ENCODE measurements at regions not wholly inside any gene's neighbourhood (a gene's known extent, or its start where the extent isn't known, plus 50 kb on each side); places are given as distances from the start of the nearest gene placed in this dataset.

- no peak for DNase-seq (ENCODE audit: low read depth, low spot score)
- no peak overlapping the region for H3K4me3 ChIP-seq (ENCODE audit: low read length)
Observed at GRCh38 chr14:31942166-31942841, 134.8 kb upstream of the ARHGAP5 start.

GRCh38 chr14:31943217-31943799 is 133.8 kb upstream of the ARHGAP5 start:
- no peak overlapping the region for H3K4me3 ChIP-seq (ENCODE audit: low read length)
- no peak for DNase-seq (ENCODE audit: low read depth, low spot score)

GRCh38 chr14:31943861-31944255 is 133.2 kb upstream of the ARHGAP5 start:
- no peak for DNase-seq (ENCODE audit: low read depth, low spot score)
- H3K4me3 ChIP-seq (ENCODE audit: low read length), result no peak overlapping the region

GRCh38 chr14:31944256-31945073 is 132.6 kb upstream of the ARHGAP5 start:
- no peak overlapping the region for H3K4me3 ChIP-seq (ENCODE audit: low read length)
- DNase-seq (ENCODE audit: low read depth, low spot score), result no peak

GRCh38 chr14:31945074-31945613 is 132.0 kb upstream of the ARHGAP5 start:
- no peak for DNase-seq (ENCODE audit: low read depth, low spot score)
- no peak overlapping the region for H3K4me3 ChIP-seq (ENCODE audit: low read length)

- no peak for DNase-seq (ENCODE audit: low read depth, low spot score)
Observed at GRCh38 chr14:31945701-31946100, 131.4 kb upstream of the ARHGAP5 start.

GRCh38 chr14:31947076-31947475 is 130.0 kb upstream of the ARHGAP5 start:
- DNase-seq (ENCODE audit: low read depth, low spot score), result no peak
- H3K4me3 ChIP-seq (ENCODE audit: low read length), result no peak overlapping the region

More at GRCh38 chr14:31945701-31946100, 131.4 kb upstream of the ARHGAP5 start:
- H3K4me3 ChIP-seq (ENCODE audit: low read length), result no peak overlapping the region

GRCh38 chr14:31947680-31948595 is 129.2 kb upstream of the ARHGAP5 start:
- no peak for DNase-seq (ENCODE audit: low read depth, low spot score)
- H3K4me3 ChIP-seq (ENCODE audit: low read length), result no peak overlapping the region

- no peak overlapping the region for H3K4me3 ChIP-seq (ENCODE audit: low read length)
- DNase-seq (ENCODE audit: low read depth, low spot score), result no peak
Observed at GRCh38 chr14:31949709-31950108, 127.4 kb upstream of the ARHGAP5 start.

GRCh38 chr14:31950331-31950730 is 126.8 kb upstream of the ARHGAP5 start:
- DNase-seq (ENCODE audit: low read depth, low spot score), result no peak
- no peak overlapping the region for H3K4me3 ChIP-seq (ENCODE audit: low read length)

GRCh38 chr14:31950764-31951637 is 126.1 kb upstream of the ARHGAP5 start:
- DNase-seq (ENCODE audit: low read depth, low spot score), result no peak
- H3K4me3 ChIP-seq (ENCODE audit: low read length), result no peak overlapping the region

- DNase-seq (ENCODE audit: low read depth, low spot score), result no peak
- no peak overlapping the region for H3K4me3 ChIP-seq (ENCODE audit: low read length)
Observed at GRCh38 chr14:31951638-31951964, 125.5 kb upstream of the ARHGAP5 start.

- no peak for DNase-seq (ENCODE audit: low read depth, low spot score)
- no peak overlapping the region for H3K4me3 ChIP-seq (ENCODE audit: low read length)
Observed at GRCh38 chr14:31952573-31952972, 124.5 kb upstream of the ARHGAP5 start.

GRCh38 chr14:31953210-31953609 is 123.9 kb upstream of the ARHGAP5 start:
- no peak for DNase-seq (ENCODE audit: low read depth, low spot score)
- no peak overlapping the region for H3K4me3 ChIP-seq (ENCODE audit: low read length)

- H3K4me3 ChIP-seq (ENCODE audit: low read length), result no peak overlapping the region
- no peak for DNase-seq (ENCODE audit: low read depth, low spot score)
Observed at GRCh38 chr14:31954991-31955390, 122.1 kb upstream of the ARHGAP5 start.

GRCh38 chr14:31955936-31956579 is 121.0 kb upstream of the ARHGAP5 start:
- no peak overlapping the region for H3K4me3 ChIP-seq (ENCODE audit: low read length)
- DNase-seq (ENCODE audit: low read depth, low spot score), result no peak

GRCh38 chr14:31957565-31957964 is 119.5 kb upstream of the ARHGAP5 start:
- no peak overlapping the region for H3K4me3 ChIP-seq (ENCODE audit: low read length)
- no peak for DNase-seq (ENCODE audit: low read depth, low spot score)

GRCh38 chr14:31960039-31960438 is 117.1 kb upstream of the ARHGAP5 start:
- no peak for DNase-seq (ENCODE audit: low read depth, low spot score)
- H3K4me3 ChIP-seq (ENCODE audit: low read length), result no peak overlapping the region

Measured in Jurkat, Clone E6-1 (cell line).